Keratinocyte (primary cell): ENCODE measurements at regions not wholly inside any gene's neighbourhood (a gene's known extent, or its start where the extent isn't known, plus 50 kb on each side); places are given as distances from the start of the nearest gene placed in this dataset.

Experiments used
- CTCF ChIP-seq, 3 experiments: IDR thresholded peaks in 1 of 3; conservative IDR thresholded peaks in 1 of 3; optimal IDR thresholded peaks in 1 of 3; 2 replicates in 2 of 3; 3 replicates in 1 of 3; pipeline versions ENCODE3 to v1.5.1; 2011; ENCODE audit warnings: low read length in 3 of 3, mild to moderate bottlenecking in 3 of 3, moderate library complexity in 2 of 3, control low read depth in 1 of 3, inconsistent platforms in 1 of 3; ENCODE audit not compliant: insufficient read depth in 2 of 3; ENCODE audit errors: extremely low read depth in 1 of 3
- EZH2 ChIP-seq: IDR thresholded peaks from one replicate; pipeline ENCODE4 v1.6.1; 2012; ENCODE audit warnings: inconsistent platforms, mild to moderate bottlenecking, low read length, moderate library complexity

GRCh38 chr13:63010072-63010658, 1594.5 kb upstream of the PCDH20 start:
- TF ChIP-seq CTCF (optimal IDR thresholded peaks at IDR 0.05 in 1 of 3, IDR thresholded peaks at IDR 0.05 in 1 of 3, conservative IDR thresholded peaks at IDR 0.05 in 1 of 3; ENCODE audit: extremely low read depth in 1 of 3, insufficient read depth in 2 of 3, low read length in 3 of 3) (no peak), EZH2 (no peak)
